Ishikawa (cell line): ENCODE measurements at regions not wholly inside any gene's neighbourhood (a gene's known extent, or its start where the extent isn't known, plus 50 kb on each side); places are given as distances from the start of the nearest gene placed in this dataset.

Experiments used
- CEBPB ChIP-seq: IDR thresholded peaks from 2 replicates; pipeline ENCODE4 v1.6.1; 2012
- CREB1 ChIP-seq: IDR thresholded peaks from 2 replicates; pipeline ENCODE4 v1.6.1; 2012; ENCODE audit warnings: low read depth
- EGR1 ChIP-seq: IDR thresholded peaks from 2 replicates; pipeline ENCODE4 v1.6.1; 2012
- EP300 ChIP-seq: IDR thresholded peaks from 2 replicates; pipeline ENCODE4 v1.6.1; 2012; ENCODE audit warnings: borderline replicate concordance
- FOXM1 ChIP-seq: IDR thresholded peaks from 2 replicates; pipeline ENCODE4 v1.6.1; 2012; ENCODE audit warnings: low read depth, borderline replicate concordance
- MAX ChIP-seq: IDR thresholded peaks from 2 replicates; pipeline ENCODE4 v1.6.1; 2012
- NFIC ChIP-seq: IDR thresholded peaks from 2 replicates; pipeline ENCODE4 v1.6.1; 2012
- RAD21 ChIP-seq: IDR thresholded peaks from 2 replicates; pipeline ENCODE4 v1.6.1; 2012; ENCODE audit warnings: low read depth
- REST ChIP-seq: IDR thresholded peaks from 2 replicates; pipeline ENCODE4 v1.6.1; 2012; ENCODE audit warnings: low read depth, mild to moderate bottlenecking
- TAF1 ChIP-seq: IDR thresholded peaks from 2 replicates; pipeline ENCODE4 v1.6.1; 2012; ENCODE audit warnings: low read depth, mild to moderate bottlenecking
- USF1 ChIP-seq: IDR thresholded peaks from 2 replicates; pipeline ENCODE4 v1.6.1; 2012
- YY1 ChIP-seq: IDR thresholded peaks from 2 replicates; pipeline ENCODE4 v1.6.1; 2012; ENCODE audit warnings: low read depth
- ZBTB7A ChIP-seq: IDR thresholded peaks from 2 replicates; pipeline ENCODE4 v1.6.1; 2012; ENCODE audit warnings: low read depth

GRCh38 chr18:60624207-60624606, 251.6 kb upstream of the MC4R start:
- no peak for TF ChIP-seq TAF1
- no peak for TF ChIP-seq ZBTB7A
- no peak for TF ChIP-seq MAX
- no peak for TF ChIP-seq FOXM1
- TF ChIP-seq RAD21, result no peak
- no peak for TF ChIP-seq EP300
- TF ChIP-seq REST, result no peak
- TF ChIP-seq EGR1, result no peak
- TF ChIP-seq USF1, result no peak
- no peak for TF ChIP-seq YY1
- TF ChIP-seq CEBPB, result no peak
- no peak for TF ChIP-seq NFIC
- TF ChIP-seq CREB1, result no peak
